ENCODE measurements at regions not wholly inside any gene's neighbourhood (a gene's known extent, or its start where the extent isn't known, plus 50 kb on each side); places are given as distances from the start of the nearest gene placed in this dataset.
"Not testable (repeated sequence)": the region's sequence is repeated elsewhere in the genome, so short reads cannot be mapped to it uniquely, and the experiment has no call there.

GRCh38 chr4:131723069-131723468 lies 1426.0 kb upstream of the PCDH10 start:
- H2BK12ac ChIP-seq (ENCODE audit: low read length) = not testable (repeated sequence)
- WGBS, 2 donors (ENCODE audit: extremely low coverage in 2 of 2, insufficient read length in 2 of 2, insufficient replicate concordance in 1 of 2) = no CpG with 5 or more reads among the region's 24 CpGs

GRCh38 chr4:131724847-131725246 lies 1424.2 kb upstream of the PCDH10 start:
- not testable (repeated sequence) for H3K36me3 ChIP-seq (replicated peaks in 1 of 2; ENCODE audit: control insufficient read depth in 2 of 2, insufficient read depth in 2 of 2, low read length in 2 of 2); H2BK15ac ChIP-seq (ENCODE audit: low read length); H3K79me1 ChIP-seq (ENCODE audit: low read depth, low read length); H3K18ac ChIP-seq (ENCODE audit: low read length); H2AFZ ChIP-seq (ENCODE audit: low read length); H3K27ac ChIP-seq (replicated peaks; ENCODE audit: low read length); H3K14ac ChIP-seq (ENCODE audit: low read length); H2BK12ac ChIP-seq (ENCODE audit: low read length); H4K91ac ChIP-seq (ENCODE audit: low read depth, low read length, poor library complexity); H3K27me3 ChIP-seq (ENCODE audit: control insufficient read depth in 3 of 3, insufficient read depth in 3 of 3, low read depth in 1 of 3, low read length in 3 of 3); H2BK120ac ChIP-seq (ENCODE audit: low read depth, low read length); H3K23ac ChIP-seq (ENCODE audit: low read depth, low read length, poor library complexity); H3K9ac ChIP-seq (ENCODE audit: low read depth, low read length, poor library complexity); H3K4ac ChIP-seq (ENCODE audit: low read length); H3K9me3 ChIP-seq (replicated peaks in 1 of 2; ENCODE audit: control insufficient read depth in 2 of 2, insufficient read depth in 1 of 2, low read depth in 1 of 2, low read length in 2 of 2); H2BK5ac ChIP-seq (ENCODE audit: low read length); H3K4me1 ChIP-seq (ENCODE audit: control insufficient read depth in 2 of 2, insufficient read depth in 1 of 2, low read depth in 1 of 2, low read length in 2 of 2); H4K8ac ChIP-seq (ENCODE audit: low read depth, low read length); H2AK5ac ChIP-seq (ENCODE audit: low read depth, low read length)
- WGBS, 2 donors (ENCODE audit: extremely low coverage in 2 of 2, insufficient read length in 2 of 2, insufficient replicate concordance in 1 of 2) = no CpG with 5 or more reads among the region's 37 CpGs
- Histone ChIP-seq H3K4me3 (ENCODE audit: low read length in 2 of 2) (peak overlapping the region in 1 of 2 donors; percentile 69), H3K4me2 (ENCODE audit: insufficient read depth, low read length, poor library complexity, severe bottlenecking) (peak overlapping the region; percentile 25)
- peak; percentile 49 for DNase-seq (ENCODE audit: low spot score)

More at GRCh38 chr4:131723069-131723468, 1426.0 kb upstream of the PCDH10 start:
- H2BK120ac ChIP-seq (ENCODE audit: low read depth, low read length); H3K27me3 ChIP-seq (ENCODE audit: control insufficient read depth in 3 of 3, insufficient read depth in 3 of 3, low read depth in 1 of 3, low read length in 3 of 3); H3K18ac ChIP-seq (ENCODE audit: low read length); H3K9me3 ChIP-seq (replicated peaks in 1 of 2; ENCODE audit: control insufficient read depth in 2 of 2, insufficient read depth in 1 of 2, low read depth in 1 of 2, low read length in 2 of 2); H3K36me3 ChIP-seq (replicated peaks in 1 of 2; ENCODE audit: control insufficient read depth in 2 of 2, insufficient read depth in 2 of 2, low read length in 2 of 2); H3K4me1 ChIP-seq (ENCODE audit: control insufficient read depth in 2 of 2, insufficient read depth in 1 of 2, low read depth in 1 of 2, low read length in 2 of 2); H2BK15ac ChIP-seq (ENCODE audit: low read length); H3K4me3 ChIP-seq (ENCODE audit: low read length in 2 of 2); H2BK5ac ChIP-seq (ENCODE audit: low read length); H3K27ac ChIP-seq (replicated peaks; ENCODE audit: low read length); H3K4ac ChIP-seq (ENCODE audit: low read length); H3K79me1 ChIP-seq (ENCODE audit: low read depth, low read length); H4K91ac ChIP-seq (ENCODE audit: low read depth, low read length, poor library complexity); H3K23ac ChIP-seq (ENCODE audit: low read depth, low read length, poor library complexity); H2AFZ ChIP-seq (ENCODE audit: low read length); DNase-seq (ENCODE audit: low spot score); H3K4me2 ChIP-seq (ENCODE audit: insufficient read depth, low read length, poor library complexity, severe bottlenecking); H3K9ac ChIP-seq (ENCODE audit: low read depth, low read length, poor library complexity); H3K14ac ChIP-seq (ENCODE audit: low read length); H4K8ac ChIP-seq (ENCODE audit: low read depth, low read length); H2AK5ac ChIP-seq (ENCODE audit: low read depth, low read length): not testable (repeated sequence)

- H3K27me3 ChIP-seq (ENCODE audit: control insufficient read depth in 3 of 3, insufficient read depth in 3 of 3, low read depth in 1 of 3, low read length in 3 of 3); H2BK15ac ChIP-seq (ENCODE audit: low read length); H3K27ac ChIP-seq (replicated peaks; ENCODE audit: low read length); H2BK12ac ChIP-seq (ENCODE audit: low read length); H2BK120ac ChIP-seq (ENCODE audit: low read depth, low read length); H4K91ac ChIP-seq (ENCODE audit: low read depth, low read length, poor library complexity); H3K79me1 ChIP-seq (ENCODE audit: low read depth, low read length); DNase-seq (ENCODE audit: low spot score); H3K18ac ChIP-seq (ENCODE audit: low read length); H2AFZ ChIP-seq (ENCODE audit: low read length); H2AK5ac ChIP-seq (ENCODE audit: low read depth, low read length); H2BK5ac ChIP-seq (ENCODE audit: low read length); H3K4me2 ChIP-seq (ENCODE audit: insufficient read depth, low read length, poor library complexity, severe bottlenecking); H3K9ac ChIP-seq (ENCODE audit: low read depth, low read length, poor library complexity); H3K9me3 ChIP-seq (replicated peaks in 1 of 2; ENCODE audit: control insufficient read depth in 2 of 2, insufficient read depth in 1 of 2, low read depth in 1 of 2, low read length in 2 of 2); H3K23ac ChIP-seq (ENCODE audit: low read depth, low read length, poor library complexity); H3K4me1 ChIP-seq (ENCODE audit: control insufficient read depth in 2 of 2, insufficient read depth in 1 of 2, low read depth in 1 of 2, low read length in 2 of 2); H3K14ac ChIP-seq (ENCODE audit: low read length); H3K4me3 ChIP-seq (ENCODE audit: low read length in 2 of 2); H3K4ac ChIP-seq (ENCODE audit: low read length); H4K8ac ChIP-seq (ENCODE audit: low read depth, low read length); H3K36me3 ChIP-seq (replicated peaks in 1 of 2; ENCODE audit: control insufficient read depth in 2 of 2, insufficient read depth in 2 of 2, low read length in 2 of 2): not testable (repeated sequence)
- no CpG with 5 or more reads among the region's 29 CpGs for WGBS, 2 donors (ENCODE audit: extremely low coverage in 2 of 2, insufficient read length in 2 of 2, insufficient replicate concordance in 1 of 2)
Measured at GRCh38 chr4:131725521-131725920, 1423.6 kb upstream of the PCDH10 start.

- no CpG with 5 or more reads among the region's 28 CpGs for WGBS, 2 donors (ENCODE audit: extremely low coverage in 2 of 2, insufficient read length in 2 of 2, insufficient replicate concordance in 1 of 2)
- not testable (repeated sequence) for H2BK15ac ChIP-seq (ENCODE audit: low read length); H4K8ac ChIP-seq (ENCODE audit: low read depth, low read length); H3K4me1 ChIP-seq (ENCODE audit: control insufficient read depth in 2 of 2, insufficient read depth in 1 of 2, low read depth in 1 of 2, low read length in 2 of 2); H2AFZ ChIP-seq (ENCODE audit: low read length); H3K4me2 ChIP-seq (ENCODE audit: insufficient read depth, low read length, poor library complexity, severe bottlenecking); H3K27me3 ChIP-seq (ENCODE audit: control insufficient read depth in 3 of 3, insufficient read depth in 3 of 3, low read depth in 1 of 3, low read length in 3 of 3); H3K36me3 ChIP-seq (replicated peaks in 1 of 2; ENCODE audit: control insufficient read depth in 2 of 2, insufficient read depth in 2 of 2, low read length in 2 of 2); H3K23ac ChIP-seq (ENCODE audit: low read depth, low read length, poor library complexity); H4K91ac ChIP-seq (ENCODE audit: low read depth, low read length, poor library complexity); DNase-seq (ENCODE audit: low spot score); H3K4ac ChIP-seq (ENCODE audit: low read length); H2AK5ac ChIP-seq (ENCODE audit: low read depth, low read length); H3K27ac ChIP-seq (replicated peaks; ENCODE audit: low read length); H3K18ac ChIP-seq (ENCODE audit: low read length); H3K9ac ChIP-seq (ENCODE audit: low read depth, low read length, poor library complexity); H3K14ac ChIP-seq (ENCODE audit: low read length); H2BK12ac ChIP-seq (ENCODE audit: low read length); H3K79me1 ChIP-seq (ENCODE audit: low read depth, low read length); H2BK5ac ChIP-seq (ENCODE audit: low read length); H3K9me3 ChIP-seq (replicated peaks in 1 of 2; ENCODE audit: control insufficient read depth in 2 of 2, insufficient read depth in 1 of 2, low read depth in 1 of 2, low read length in 2 of 2); H3K4me3 ChIP-seq (ENCODE audit: low read length in 2 of 2); H2BK120ac ChIP-seq (ENCODE audit: low read depth, low read length)
Measured at GRCh38 chr4:131726940-131727339, 1422.2 kb upstream of the PCDH10 start.

Data from neuronal stem cell (in vitro differentiated cells).